IMR-90 (cell line): ENCODE measurements at regions not wholly inside any gene's neighbourhood (a gene's known extent, or its start where the extent isn't known, plus 50 kb on each side); places are given as distances from the start of the nearest gene placed in this dataset.

ENCODE experiments used
- ATAC-seq: fragments of 200-7000 bp; cut with Tn5 transposase; 2 replicates; pipeline ENCODE4 v1.9.1; 2020; ENCODE audit warnings: low read depth, mild to moderate bottlenecking, moderate library complexity
- BruUV-seq: library from RNA; stranded (reverse); fragments of 400-500 nt; replicated peaks from 2 replicates; lab custom pipeline; 2021; lab: Mats Ljungman, UMichigan
- CTCF ChIA-PET: fragments of 300-600 bp; formaldehyde crosslinking; extraction: SDS; loops from one replicate; lab custom pipeline; 2021; ENCODE audit warnings: antibody characterized with exemption; lab: Yijun Ruan, JAX
- POLR2A ChIA-PET: fragments of 300-600 bp; sonication (Branson Sonifier 250); formaldehyde crosslinking; loops from one replicate; lab custom pipeline; 2022; ENCODE audit warnings: antibody characterized with exemption; ENCODE audit not compliant: unreplicated experiment; lab: Charles Lee
- DNase-seq: peaks from one replicate; pipeline ENCODE4 v3.0.0; 2013
- H2AFZ ChIP-seq: replicated peaks from 2 replicates; pipeline ENCODE3; 2013; ENCODE audit warnings: low read length, mild to moderate bottlenecking; ENCODE audit not compliant: poor library complexity
- H2AK5ac ChIP-seq: 2 replicates; pipeline ENCODE4 v1.6.1; 2013; ENCODE audit warnings: low read depth, low read length, inconsistent platforms
- H2AK9ac ChIP-seq: replicated peaks from 2 replicates; pipeline ENCODE3; 2013; ENCODE audit warnings: mild to moderate bottlenecking, low read depth, low read length, moderate library complexity; ENCODE audit not compliant: poor library complexity
- H2BK120ac ChIP-seq: 2 replicates; pipeline ENCODE4 v1.6.1; 2013; ENCODE audit warnings: low read depth, low read length, inconsistent platforms
- H2BK15ac ChIP-seq: 3 replicates; pipeline ENCODE4 v1.6.1; 2013; ENCODE audit warnings: low read depth, low read length, inconsistent platforms
- H2BK20ac ChIP-seq: 2 replicates; pipeline ENCODE4 v1.6.1; 2013; ENCODE audit warnings: low read depth, mild to moderate bottlenecking, inconsistent platforms, low read length, moderate library complexity
- H2BK5ac ChIP-seq: 2 replicates; pipeline ENCODE4 v1.6.1; 2013; ENCODE audit warnings: mild to moderate bottlenecking, low read depth, low read length, inconsistent platforms; ENCODE audit not compliant: poor library complexity, severe bottlenecking
- H3K14ac ChIP-seq: replicated peaks from 2 replicates; pipeline ENCODE4 v1.6.1; 2013; ENCODE audit warnings: low read depth, low read length, inconsistent platforms
- H3K18ac ChIP-seq: 2 replicates; pipeline ENCODE4 v1.6.1; 2013; ENCODE audit warnings: low read depth, low read length, control low read depth
- H3K23ac ChIP-seq: 2 replicates; pipeline ENCODE4 v1.6.1; 2013; ENCODE audit warnings: low read depth, low read length, inconsistent platforms
- H3K27ac ChIP-seq: 2 replicates; pipeline ENCODE4 v1.5.1; 2013; ENCODE audit warnings: mild to moderate bottlenecking, control low read depth, low read length; ENCODE audit not compliant: insufficient read depth
- H3K27me3 ChIP-seq: 2 replicates; pipeline ENCODE4 v1.6.1; 2013; ENCODE audit warnings: low read length; ENCODE audit not compliant: control insufficient read depth, insufficient read depth
- H3K36me3 ChIP-seq: 2 replicates; pipeline ENCODE4 v1.6.1; 2013; ENCODE audit warnings: low read length, mixed read lengths; ENCODE audit not compliant: control insufficient read depth, insufficient read depth
- H3K4ac ChIP-seq: 2 replicates; pipeline ENCODE4 v1.6.1; 2013; ENCODE audit warnings: low read depth, low read length, inconsistent platforms
- H3K4me1 ChIP-seq: 2 replicates; pipeline ENCODE4 v1.6.1; 2013; ENCODE audit warnings: low read length, mixed read lengths; ENCODE audit not compliant: control insufficient read depth, insufficient read depth
- H3K4me2 ChIP-seq: 2 replicates; pipeline ENCODE4 v1.6.1; 2013; ENCODE audit warnings: low read depth, mild to moderate bottlenecking, control low read depth, low read length, moderate library complexity
- H3K4me3 ChIP-seq: 2 replicates; pipeline ENCODE4 v1.5.1; 2013; ENCODE audit warnings: low read depth, mild to moderate bottlenecking, control low read depth, low read length, moderate library complexity; ENCODE audit not compliant: insufficient read depth
- H3K56ac ChIP-seq: 2 replicates; pipeline ENCODE4 v1.6.1; 2013; ENCODE audit warnings: low read length, inconsistent platforms; ENCODE audit not compliant: insufficient read depth; ENCODE audit errors: extremely low read depth
- H3K79me1 ChIP-seq, 2 experiments: 2 replicates each; pipeline ENCODE4 v1.6.1; 2013; ENCODE audit warnings: low read length in 2 of 2, inconsistent platforms in 1 of 2, low read depth in 1 of 2
- H3K9ac ChIP-seq: 2 replicates; pipeline ENCODE4 v1.6.1; 2013; ENCODE audit warnings: low read depth, low read length, control low read depth
- H3K9me1 ChIP-seq: 2 replicates; pipeline ENCODE4 v1.6.1; 2013; ENCODE audit warnings: low read length, inconsistent platforms; ENCODE audit not compliant: insufficient read depth
- H3K9me3 ChIP-seq: 2 replicates; pipeline ENCODE4 v1.6.1; 2013; ENCODE audit warnings: low read length; ENCODE audit not compliant: control insufficient read depth, insufficient read depth
- H4K20me1 ChIP-seq: 2 replicates; pipeline ENCODE4 v1.6.1; 2013; ENCODE audit warnings: low read length, inconsistent platforms; ENCODE audit not compliant: insufficient read depth
- H4K5ac ChIP-seq: 2 replicates; pipeline ENCODE4 v1.6.1; 2013; ENCODE audit warnings: mild to moderate bottlenecking, low read depth, low read length, control low read depth
- H4K8ac ChIP-seq, 2 experiments: 2 replicates each; pipeline ENCODE4 v1.6.1; 2013; ENCODE audit warnings: low read depth in 2 of 2, low read length in 2 of 2, control low read depth in 1 of 2, inconsistent platforms in 1 of 2
- H4K91ac ChIP-seq: 2 replicates; pipeline ENCODE4 v1.6.1; 2013; ENCODE audit warnings: low read depth, low read length, inconsistent platforms; ENCODE audit not compliant: insufficient read depth
- CHD1 ChIP-seq: IDR thresholded peaks from 2 replicates; pipeline ENCODE4 v1.6.1; 2012; ENCODE audit warnings: low read depth, low read length, improper control_type of control experiment
- ELK1 ChIP-seq: fragments of 150-350 bp; IDR thresholded peaks from 2 replicates; pipeline ENCODE4 v1.6.1; 2016; ENCODE audit warnings: low read depth, mild to moderate bottlenecking, low read length, moderate library complexity, borderline replicate concordance
- FOS ChIP-seq: fragments of 150-350 bp; IDR thresholded peaks from 2 replicates; pipeline ENCODE4 v1.6.1; 2016; ENCODE audit warnings: low read depth, low read length
- MXI1 ChIP-seq: IDR thresholded peaks from 2 replicates; pipeline ENCODE4 v1.6.1; 2012; ENCODE audit warnings: low read depth, mild to moderate bottlenecking, low read length, moderate library complexity, borderline replicate concordance
- NFE2L2 ChIP-seq: fragments of 150-350 bp; IDR thresholded peaks from 2 replicates; pipeline ENCODE4 v1.6.1; 2016; ENCODE audit warnings: low read depth, mild to moderate bottlenecking, low read length
- RCOR1 ChIP-seq: IDR thresholded peaks from 2 replicates; pipeline ENCODE4 v1.6.1; 2012; ENCODE audit warnings: mild to moderate bottlenecking, low read length, improper control_type of control experiment; ENCODE audit not compliant: insufficient replicate concordance
- dilution Hi-C: fragments of 300-500 bp; cut with HindIII; formaldehyde crosslinking; loops from one replicate; pipeline ENCODE4 v1.14.3; 2018; ENCODE audit warnings: low sequenced_read_pairs; ENCODE audit not compliant: unreplicated experiment
- in situ Hi-C: fragments of 300-500 bp; cut with MboI; formaldehyde crosslinking; loops from 3 replicates; pipeline ENCODE4 v1.14.3; 2019; ENCODE audit warnings: low sequenced_read_pairs, inconsistent platforms, mixed read lengths
- intact Hi-C: fragments of 100-400 bp; cut with micrococcal nuclease; formaldehyde crosslinking; loops from 2 replicates; pipeline ENCODE4 v1.10.0; 2022

- BruUV-seq: no TSS peak
- dilution Hi-C loops: no loop called here
These were observed 144.0 kb upstream of the OBI1 start for GRCh38 chr13:78802912-78803311.

More at GRCh38 chr13:78802912-78803311, 144.0 kb upstream of the OBI1 start:
- Histone ChIP-seq H2AK5ac (no peak overlapping the region), H3K14ac (no peak overlapping the region), H2BK5ac (no peak overlapping the region), H4K5ac (no peak overlapping the region), H2BK120ac (no peak overlapping the region), H3K9ac (no peak overlapping the region), H2BK15ac (no peak overlapping the region), H4K8ac (no peak overlapping the region), H3K4me3 (no peak overlapping the region), H2AK9ac (no peak overlapping the region), H3K4ac (no peak overlapping the region), H2AFZ (no peak overlapping the region), H3K79me1 (no peaks in the 10 kb centered on the region), H2BK20ac (no peak overlapping the region), H3K9me3 (no peaks in the 10 kb centered on the region), H3K23ac (no peak overlapping the region), H3K9me1 (no peaks in the 10 kb centered on the region), H3K4me1 (no peaks in the 10 kb centered on the region), H3K4me2 (no peak overlapping the region), H3K27me3 (no peaks in the 10 kb centered on the region), H3K18ac (no peak overlapping the region), H4K20me1 (no peaks in the 10 kb centered on the region), H4K91ac (no peak overlapping the region), H3K36me3 (no peaks in the 10 kb centered on the region), H3K56ac (no peak overlapping the region), H3K27ac (no peak overlapping the region)
- no peak for DNase-seq
- CTCF ChIA-PET: no interaction called here
- intact Hi-C loops (no loop called here), in situ Hi-C loops (no loop called here)
- ATAC-seq: no peak
- TF ChIP-seq RCOR1 (no peak), CHD1 (no peak), NFE2L2 (no peak), ELK1 (no peak), MXI1 (no peak), FOS (no peak)
- POLR2A ChIA-PET: no interaction called here
